ENCODE measurements at regions not wholly inside any gene's neighbourhood (a gene's known extent, or its start where the extent isn't known, plus 50 kb on each side); places are given as distances from the start of the nearest gene placed in this dataset.
"Not testable (repeated sequence)": the region's sequence is repeated elsewhere in the genome, so short reads cannot be mapped to it uniquely, and the experiment has no call there.

DNA sequence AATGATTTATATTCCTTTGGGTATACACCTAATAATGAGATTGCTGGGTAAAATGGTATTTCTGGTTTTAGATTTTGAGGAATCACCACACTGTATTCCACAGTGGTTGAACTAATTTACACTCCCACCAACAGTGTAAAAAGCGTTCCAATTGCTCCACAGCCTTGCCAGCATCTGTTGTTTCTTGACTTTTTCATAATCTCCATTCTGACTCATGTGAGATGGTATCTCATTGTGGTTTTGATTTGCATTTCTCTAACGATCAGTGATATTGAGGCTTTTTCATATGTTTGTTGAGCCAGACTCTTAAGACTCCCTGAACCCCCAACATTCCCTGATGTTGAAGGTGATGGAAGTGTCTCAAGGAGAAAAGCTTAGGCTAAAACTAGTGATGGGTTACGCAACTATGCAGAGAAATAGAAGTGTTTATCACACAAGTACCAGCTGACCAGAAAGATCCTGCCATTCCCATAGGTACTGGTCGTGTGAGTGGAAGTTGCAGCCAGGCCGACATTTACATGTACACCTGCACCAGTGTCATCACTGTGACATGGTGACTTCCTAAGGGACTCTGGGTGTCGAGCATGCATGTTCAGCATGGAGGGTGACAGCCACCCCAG is 711.2 kb upstream of the NRP1 start:
- Histone ChIP-seq H3K27me3 (ENCODE audit: control insufficient read depth, insufficient read depth, low read length) (no peaks in the 10 kb centered on the region), H3K4me3 (ENCODE audit: low read depth, low read length) (no peak overlapping the region), H3K36me3 (ENCODE audit: control insufficient read depth, insufficient read depth, low read length) (no peaks in the 10 kb centered on the region)
- no peak for FAIRE-seq
- TF ChIP-seq, protein P1, sequence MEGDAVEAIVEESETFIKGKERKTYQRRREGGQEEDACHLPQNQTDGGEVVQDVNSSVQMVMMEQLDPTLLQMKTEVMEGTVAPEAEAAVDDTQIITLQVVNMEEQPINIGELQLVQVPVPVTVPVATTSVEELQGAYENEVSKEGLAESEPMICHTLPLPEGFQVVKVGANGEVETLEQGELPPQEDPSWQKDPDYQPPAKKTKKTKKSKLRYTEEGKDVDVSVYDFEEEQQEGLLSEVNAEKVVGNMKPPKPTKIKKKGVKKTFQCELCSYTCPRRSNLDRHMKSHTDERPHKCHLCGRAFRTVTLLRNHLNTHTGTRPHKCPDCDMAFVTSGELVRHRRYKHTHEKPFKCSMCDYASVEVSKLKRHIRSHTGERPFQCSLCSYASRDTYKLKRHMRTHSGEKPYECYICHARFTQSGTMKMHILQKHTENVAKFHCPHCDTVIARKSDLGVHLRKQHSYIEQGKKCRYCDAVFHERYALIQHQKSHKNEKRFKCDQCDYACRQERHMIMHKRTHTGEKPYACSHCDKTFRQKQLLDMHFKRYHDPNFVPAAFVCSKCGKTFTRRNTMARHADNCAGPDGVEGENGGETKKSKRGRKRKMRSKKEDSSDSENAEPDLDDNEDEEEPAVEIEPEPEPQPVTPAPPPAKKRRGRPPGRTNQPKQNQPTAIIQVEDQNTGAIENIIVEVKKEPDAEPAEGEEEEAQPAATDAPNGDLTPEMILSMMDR (IDR thresholded peaks at IDR 0.05; ENCODE audit: insufficient read depth, low read length, severe bottlenecking), result no peak
- DNase-seq (ENCODE audit: low read depth), result peak; percentile 28

DNA sequence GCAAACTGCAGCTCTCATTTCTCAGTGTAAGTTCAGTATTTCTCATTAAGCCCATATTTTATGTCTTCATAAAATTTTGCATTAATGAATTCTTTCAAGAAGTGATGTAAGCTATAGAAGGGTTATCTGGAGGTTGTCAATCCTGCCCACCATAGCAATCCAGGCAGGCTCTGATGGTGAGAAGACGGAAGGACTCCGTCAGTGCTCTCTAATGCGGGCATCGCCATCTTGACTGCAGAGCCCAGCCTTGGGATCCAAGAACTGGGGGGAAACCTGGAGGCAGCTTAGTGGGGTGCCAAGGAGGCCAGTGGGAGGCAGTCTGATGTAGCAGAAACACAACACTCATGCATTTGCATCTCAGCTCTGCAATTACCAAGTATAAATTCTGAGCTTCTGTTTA is 707.4 kb upstream of the NRP1 start:
- DNase-seq (ENCODE audit: low read depth), result no peak

DNA sequence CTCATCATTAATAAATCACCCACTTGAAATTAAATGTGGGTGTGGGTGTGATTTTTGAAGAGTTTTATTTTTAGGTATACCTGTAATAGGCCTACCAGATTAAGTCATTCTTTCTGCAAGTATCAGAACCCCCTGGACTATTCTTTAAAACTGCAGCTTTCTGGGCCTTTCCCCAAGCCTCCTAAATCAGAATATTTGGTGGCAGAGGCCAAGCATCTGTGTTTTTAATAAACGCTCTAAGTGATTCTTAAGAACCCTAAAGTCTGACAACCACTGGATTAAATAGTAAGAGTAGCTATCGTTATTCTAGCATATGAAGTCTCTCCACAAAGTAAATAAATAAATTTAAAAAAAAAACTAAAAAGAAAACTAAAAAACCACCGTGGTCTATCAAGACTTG is 703.0 kb upstream of the NRP1 start:
- FAIRE-seq, result no peak

More for the DNA sequence above, 707.4 kb upstream of the NRP1 start:
- TF ChIP-seq, protein P1 (IDR thresholded peaks at IDR 0.05; ENCODE audit: insufficient read depth, low read length, severe bottlenecking), result no peak
- Histone ChIP-seq H3K4me3 (ENCODE audit: low read depth, low read length) (no peak overlapping the region), H3K27me3 (ENCODE audit: control insufficient read depth, insufficient read depth, low read length) (no peaks in the 10 kb centered on the region), H3K36me3 (ENCODE audit: control insufficient read depth, insufficient read depth, low read length) (no peaks in the 10 kb centered on the region)
- FAIRE-seq, result no peak

DNA sequence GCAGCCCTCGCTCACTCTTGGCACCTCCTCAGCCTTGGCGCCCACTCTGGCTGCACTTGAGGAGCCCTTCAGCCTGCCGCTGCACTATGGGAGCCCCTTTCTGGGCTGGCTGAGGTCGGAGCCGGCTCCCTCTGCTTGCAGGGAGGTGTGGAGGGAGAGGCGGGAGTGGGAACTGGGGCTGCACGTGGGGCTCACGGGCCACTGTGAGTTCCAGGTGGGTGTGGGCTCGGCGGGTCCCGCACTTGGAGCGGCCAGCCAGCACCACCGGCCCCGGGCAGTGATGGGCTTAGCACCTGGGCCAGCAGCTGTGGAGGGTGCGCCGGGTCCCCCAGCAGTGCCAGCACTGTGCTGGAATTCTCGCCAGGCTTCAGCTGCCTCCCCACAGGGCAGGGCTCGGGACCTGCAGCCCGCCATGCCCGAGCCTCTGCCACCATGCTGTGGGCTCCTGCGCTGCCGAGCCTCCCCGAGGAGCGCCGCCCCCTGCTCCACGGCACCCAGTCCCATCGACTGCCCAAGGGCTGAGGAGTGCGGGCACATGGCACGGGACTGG is 700.8 kb upstream of the NRP1 start:
- FAIRE-seq; DNase-seq (ENCODE audit: low read depth): not testable (repeated sequence)

More for the DNA sequence above, 703.0 kb upstream of the NRP1 start:
- Histone ChIP-seq H3K4me3 (ENCODE audit: low read depth, low read length) (no peak overlapping the region), H3K27me3 (ENCODE audit: control insufficient read depth, insufficient read depth, low read length) (no peaks in the 10 kb centered on the region), H3K36me3 (ENCODE audit: control insufficient read depth, insufficient read depth, low read length) (no peaks in the 10 kb centered on the region)
- TF ChIP-seq, protein P1 (IDR thresholded peaks at IDR 0.05; ENCODE audit: insufficient read depth, low read length, severe bottlenecking), result no peak
- DNase-seq (ENCODE audit: low read depth), result no peak

DNA sequence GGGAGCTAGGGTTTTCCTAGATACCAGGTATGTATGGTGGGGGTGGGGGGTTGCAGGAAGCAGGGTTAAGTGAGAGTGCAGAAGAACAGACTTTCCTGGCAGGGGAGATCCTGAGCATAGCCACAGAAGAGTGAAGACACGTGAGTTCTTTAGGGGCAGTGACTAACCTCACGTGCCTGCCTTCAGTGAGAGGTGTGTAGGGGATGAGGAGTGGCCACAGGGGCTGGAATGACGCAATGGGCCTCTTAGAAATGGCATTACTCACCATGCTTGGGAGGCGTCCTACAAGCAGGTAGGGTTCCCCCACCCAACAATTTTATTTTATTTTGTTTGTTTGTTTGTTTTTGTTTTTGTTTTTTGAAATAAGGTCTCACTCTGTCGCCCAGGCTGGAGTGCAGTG is 698.6 kb upstream of the NRP1 start:
- FAIRE-seq (no peak), DNase-seq (ENCODE audit: low read depth) (peak; percentile 60)
- H3K27me3 ChIP-seq (ENCODE audit: control insufficient read depth, insufficient read depth, low read length), result no peaks in the 10 kb centered on the region
- TF ChIP-seq, protein P1 (IDR thresholded peaks at IDR 0.05; ENCODE audit: insufficient read depth, low read length, severe bottlenecking), result no peak
- H3K36me3 ChIP-seq (ENCODE audit: control insufficient read depth, insufficient read depth, low read length), result no peaks in the 10 kb centered on the region
- H3K4me3 ChIP-seq (ENCODE audit: low read depth, low read length), result no peak overlapping the region

More for the DNA sequence above, 700.8 kb upstream of the NRP1 start:
- H3K4me3 ChIP-seq (ENCODE audit: low read depth, low read length); H3K36me3 ChIP-seq (ENCODE audit: control insufficient read depth, insufficient read depth, low read length); H3K27me3 ChIP-seq (ENCODE audit: control insufficient read depth, insufficient read depth, low read length): not testable (repeated sequence)

DNA sequence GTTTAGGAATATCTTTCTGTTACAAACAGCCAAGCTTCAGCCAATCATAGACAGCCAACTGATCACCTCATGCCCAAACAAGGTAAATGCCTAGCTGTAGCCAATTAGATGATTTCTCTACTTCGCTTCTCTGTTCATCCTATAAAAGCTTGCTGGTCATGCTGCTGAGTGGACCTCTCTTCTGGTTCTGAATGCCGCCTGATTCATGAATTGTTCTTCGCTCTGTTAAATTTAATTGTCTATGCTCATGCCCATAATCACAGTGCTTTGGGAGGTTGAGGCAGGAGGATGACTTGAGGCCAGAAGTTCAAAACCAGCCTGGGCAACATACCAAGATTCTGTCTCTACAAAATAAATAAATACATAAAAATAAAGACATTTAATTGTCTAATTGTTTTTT is 698.1 kb upstream of the NRP1 start:
- Histone ChIP-seq H3K36me3 (ENCODE audit: control insufficient read depth, insufficient read depth, low read length) (no peaks in the 10 kb centered on the region), H3K4me3 (ENCODE audit: low read depth, low read length) (no peak overlapping the region), H3K27me3 (ENCODE audit: control insufficient read depth, insufficient read depth, low read length) (no peaks in the 10 kb centered on the region)
- TF ChIP-seq, protein P1 (IDR thresholded peaks at IDR 0.05; ENCODE audit: insufficient read depth, low read length, severe bottlenecking), result no peak
- DNase-seq (ENCODE audit: low read depth), result no peak
- FAIRE-seq, result peak; percentile 77
